NCI-H524 (cell line): ENCODE measurements at regions not wholly inside any gene's neighbourhood (a gene's known extent, or its start where the extent isn't known, plus 50 kb on each side); places are given as distances from the start of the nearest gene placed in this dataset.

Source experiments
- DNase-seq, 2 experiments: peaks; one replicate each; lab custom pipeline; 2025; lab: John Stamatoyannopoulos, UW

DNA sequence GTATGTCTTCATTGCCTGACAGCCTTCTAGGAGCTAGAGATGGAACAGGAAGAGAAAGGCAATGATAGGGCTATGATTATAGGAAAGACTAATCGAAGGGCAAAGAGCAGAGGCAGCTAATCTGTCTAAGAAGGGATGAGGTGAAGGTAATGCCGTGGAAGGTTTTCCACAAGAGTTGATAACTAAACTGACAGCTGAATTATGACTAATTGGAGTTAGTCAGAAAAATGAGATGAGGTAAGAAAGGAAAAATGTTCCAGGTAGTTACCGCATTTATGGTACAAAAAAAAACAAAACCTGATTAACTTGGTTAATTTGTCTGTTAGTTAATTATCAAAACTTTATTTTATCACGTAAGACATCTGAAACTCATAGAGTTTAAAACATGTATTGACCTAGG lies 260.3 kb downstream of the SLITRK6 start:
- DNase-seq = no peak

DNA sequence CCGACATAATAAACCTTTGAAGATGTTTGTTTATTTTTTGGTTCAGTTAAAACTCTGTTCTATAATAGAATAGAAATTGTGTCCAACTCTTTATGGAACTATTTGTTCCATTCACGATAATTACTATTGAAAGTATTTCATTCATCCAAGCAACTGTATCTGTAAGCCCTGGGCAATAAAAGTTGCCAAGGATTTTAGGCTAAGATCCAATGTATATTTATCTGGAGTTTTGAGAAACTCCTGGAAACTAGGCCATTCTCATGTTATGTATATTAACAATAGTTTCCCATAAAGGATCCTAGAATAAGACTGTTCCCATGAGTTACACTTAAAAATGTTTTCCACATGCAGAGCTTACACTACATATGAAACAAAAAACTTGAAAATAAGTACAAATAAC lies 261.6 kb downstream of the SLITRK6 start:
- no peak for DNase-seq

DNA sequence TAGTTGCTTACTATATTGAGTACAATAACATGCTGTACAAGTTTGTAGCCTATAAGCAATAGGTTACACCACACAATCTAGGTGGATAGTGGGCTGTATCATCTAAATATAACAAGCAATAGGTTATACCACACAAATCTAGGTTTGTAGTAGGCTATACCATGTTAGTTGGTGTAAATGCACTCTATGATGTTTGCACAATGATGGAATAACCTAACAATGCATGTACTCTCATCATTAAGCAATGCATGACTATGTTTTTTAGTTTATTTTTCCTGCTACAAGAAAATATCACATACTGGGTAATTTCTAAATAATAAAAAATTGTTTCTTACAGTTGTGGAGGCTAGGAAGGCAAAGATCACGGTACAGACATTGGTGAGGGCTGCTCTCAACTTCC lies 262.5 kb downstream of the SLITRK6 start:
- DNase-seq = no peak

DNA sequence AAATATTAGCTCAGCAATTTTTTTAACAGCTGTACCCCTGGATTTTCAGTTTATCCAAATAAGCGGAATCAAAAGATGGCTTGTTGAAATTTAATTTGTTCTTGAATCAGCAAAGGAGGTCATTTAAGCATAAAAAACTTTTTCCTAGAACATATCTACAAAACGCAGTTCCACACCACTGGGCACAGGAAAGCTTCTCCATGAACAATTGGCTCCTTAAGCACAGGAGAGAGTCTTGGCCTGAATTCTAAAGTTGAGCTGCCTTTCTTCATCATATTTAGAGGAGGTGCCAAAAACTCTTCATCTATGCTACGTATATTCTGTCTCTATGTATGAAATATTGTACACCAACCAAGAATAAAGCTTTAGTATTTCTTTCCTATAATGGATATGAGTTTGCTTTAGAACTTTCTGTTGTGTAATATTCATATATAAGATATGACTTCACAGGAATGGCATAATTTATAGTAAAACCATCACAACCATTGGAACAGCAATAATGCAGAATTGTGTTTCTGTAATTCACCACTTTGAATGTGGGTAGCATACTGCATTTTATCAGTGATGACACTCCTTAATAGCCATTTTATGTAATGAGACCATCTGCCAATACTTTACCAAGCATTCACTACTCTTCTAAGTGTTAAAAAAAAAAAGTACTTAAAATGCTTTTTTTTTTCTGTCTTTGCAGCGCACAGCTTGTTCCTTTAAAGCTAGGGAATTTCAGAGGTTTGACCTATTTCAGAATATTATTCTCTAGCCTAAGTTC lies 263.7 kb downstream of the SLITRK6 start:
- peak; percentile 36 to 75 for DNase-seq

DNA sequence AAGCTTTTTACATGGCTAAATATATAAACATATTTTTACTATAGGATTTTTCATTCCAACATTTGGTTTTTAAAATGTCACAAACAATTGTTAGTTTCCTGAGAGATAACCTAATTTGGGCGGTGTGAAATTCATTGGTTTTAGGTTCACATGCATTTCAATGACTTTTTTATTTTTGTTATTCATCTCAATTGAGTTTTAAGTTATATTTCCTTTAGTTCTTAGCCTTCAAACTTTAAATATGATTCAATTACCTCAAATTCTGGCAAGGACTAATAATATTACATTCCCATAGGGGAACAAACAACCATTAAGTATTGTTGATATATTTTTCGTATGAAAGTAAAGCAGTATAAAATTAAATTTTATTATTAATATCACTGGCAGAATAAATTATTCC lies 265.3 kb downstream of the SLITRK6 start:
- no peak for DNase-seq

DNA sequence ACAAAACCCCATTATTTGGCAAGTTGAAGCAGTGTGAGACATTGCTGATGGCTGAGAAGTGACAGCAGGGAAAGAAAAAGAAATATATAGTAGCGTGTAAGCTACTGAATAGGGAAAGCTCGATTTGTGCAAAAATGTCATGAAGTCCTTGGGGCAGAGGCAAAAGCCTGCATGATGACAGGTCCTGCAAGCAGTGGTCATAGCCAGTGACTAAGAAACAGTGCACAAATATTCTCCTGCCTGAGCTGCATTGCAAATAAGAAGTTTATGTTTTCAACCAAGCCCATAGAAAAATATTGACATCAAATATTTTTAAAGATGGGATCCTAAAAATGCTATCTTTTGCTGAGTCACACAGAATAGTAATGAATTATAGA lies 270.0 kb downstream of the SLITRK6 start:
- no peak for DNase-seq

DNA sequence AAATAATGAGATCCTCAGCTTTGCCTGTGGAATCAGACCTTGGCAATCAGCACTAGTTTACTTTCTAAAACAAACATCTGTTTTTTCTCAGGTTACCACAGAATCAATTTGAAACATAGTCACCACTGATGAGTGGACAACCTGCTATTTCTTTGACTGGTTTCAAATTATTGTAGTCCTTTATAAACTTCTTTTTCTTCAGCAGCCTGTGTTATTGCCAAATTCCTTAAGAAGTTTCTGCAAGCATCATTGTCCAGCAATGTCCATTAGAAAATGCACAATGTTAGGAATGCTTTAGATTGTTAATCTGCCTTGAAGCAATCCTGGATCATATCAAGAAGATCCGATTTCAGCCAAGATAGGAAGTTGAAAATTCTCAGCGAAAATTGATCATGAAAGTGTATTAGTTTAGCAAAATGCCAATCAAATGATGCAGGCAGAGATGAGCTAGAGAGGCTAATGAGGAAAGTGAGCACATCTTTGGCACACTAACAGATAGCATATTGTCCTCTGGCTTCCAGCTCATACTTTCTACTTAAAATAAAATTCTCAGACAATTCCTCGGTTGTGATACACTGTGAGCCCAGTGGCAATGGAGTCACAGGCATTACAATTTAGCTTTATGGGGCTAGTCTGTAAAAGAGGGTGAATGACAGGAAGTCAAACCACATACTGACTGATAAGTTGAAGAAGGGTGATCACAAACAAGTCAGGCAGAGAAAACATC lies 270.6 kb downstream of the SLITRK6 start:
- no peak for DNase-seq

DNA sequence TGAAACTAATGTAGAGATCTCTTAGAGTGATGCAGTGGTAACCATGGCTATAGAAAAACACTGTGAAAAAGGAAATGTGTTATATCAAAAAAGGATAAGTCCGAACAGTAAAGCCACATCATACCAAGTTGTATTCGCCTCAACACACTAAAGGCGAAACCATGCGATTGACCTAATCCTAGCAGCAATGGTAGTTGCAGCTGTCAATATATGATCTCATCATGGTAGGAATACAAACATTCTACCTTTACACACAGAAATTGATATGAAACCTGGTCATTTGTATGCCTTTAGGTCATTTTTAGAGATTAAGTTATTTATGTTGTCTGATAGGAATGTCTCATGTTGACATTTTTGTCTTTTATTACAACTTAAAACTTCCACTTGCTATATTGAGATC lies 271.9 kb downstream of the SLITRK6 start:
- no peak for DNase-seq

DNA sequence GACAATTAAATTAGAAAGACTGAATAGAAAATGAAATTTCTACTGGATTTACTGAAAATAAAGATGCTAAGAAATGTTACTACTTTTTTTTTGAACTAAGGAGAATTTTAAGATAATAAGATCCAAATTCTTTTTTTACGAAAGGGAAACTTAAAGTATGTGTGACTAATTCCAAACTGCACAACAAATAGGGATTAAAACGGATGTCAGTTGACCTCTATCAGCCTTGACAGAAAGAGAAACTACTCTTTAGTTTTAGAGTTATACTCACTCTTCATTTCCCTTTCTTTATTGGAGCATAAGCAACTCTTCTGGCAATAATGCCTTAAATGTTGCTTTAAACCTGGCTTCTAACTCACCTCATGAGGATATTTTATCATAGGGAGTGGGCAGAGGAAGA lies 273.8 kb downstream of the SLITRK6 start:
- no peak for DNase-seq

DNA sequence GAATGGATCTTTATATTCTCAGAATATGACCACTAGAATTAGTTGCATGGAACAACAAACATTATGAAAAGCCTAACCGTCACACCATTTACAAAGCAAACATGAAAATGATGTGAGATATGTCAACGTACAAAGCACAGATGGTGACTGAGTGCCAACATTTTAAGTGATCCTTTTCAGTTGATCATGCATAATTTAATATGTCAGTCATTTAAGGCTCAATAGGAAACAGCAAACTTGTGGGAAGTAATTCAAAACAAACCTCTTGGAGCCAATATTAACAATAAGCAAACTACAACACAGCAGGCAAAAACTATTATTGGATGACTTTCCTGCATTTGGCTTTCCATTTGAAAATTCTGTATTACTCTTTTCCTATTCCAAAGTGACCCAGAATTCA lies 277.6 kb downstream of the SLITRK6 start:
- peak in 1 of 2 experiments; percentile 43 for DNase-seq

DNA sequence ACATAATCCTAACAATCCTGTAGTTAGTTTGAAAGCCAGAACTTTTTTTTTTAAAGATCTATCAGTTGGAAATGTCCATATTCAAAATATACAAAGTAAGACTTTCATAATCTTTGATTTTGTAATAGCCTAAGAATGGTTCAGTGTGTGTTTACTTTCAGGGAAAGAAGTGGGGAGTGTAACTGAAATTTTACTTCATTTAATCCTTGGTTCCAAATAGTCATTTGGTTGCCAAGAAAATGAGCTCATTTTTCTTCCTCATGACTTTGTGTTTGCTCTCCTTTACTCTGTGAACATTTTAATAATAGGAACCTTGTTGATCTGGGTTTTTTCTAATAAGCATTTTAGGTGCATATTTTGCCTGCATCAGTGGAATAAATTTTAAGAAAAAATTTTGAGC lies 278.8 kb downstream of the SLITRK6 start:
- no peak for DNase-seq

DNA sequence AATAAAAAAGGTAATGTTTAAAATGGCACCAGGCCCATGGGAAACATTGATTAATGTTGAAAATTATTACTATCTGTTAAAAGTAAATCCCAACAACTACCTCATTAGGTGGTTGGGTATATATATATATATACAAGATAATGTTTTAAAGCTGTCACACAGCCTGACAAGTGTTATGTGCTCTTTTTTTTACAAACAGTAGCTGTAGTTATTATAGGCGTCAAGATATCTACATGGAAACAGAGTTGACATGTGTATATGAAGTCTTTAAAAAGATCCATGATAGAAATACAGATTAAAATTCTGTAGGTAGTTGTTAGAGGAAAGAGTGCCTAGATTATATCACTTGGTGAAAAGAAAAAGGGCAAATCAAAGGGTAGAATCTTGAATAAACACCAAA lies 279.9 kb downstream of the SLITRK6 start:
- DNase-seq = no peak

DNA sequence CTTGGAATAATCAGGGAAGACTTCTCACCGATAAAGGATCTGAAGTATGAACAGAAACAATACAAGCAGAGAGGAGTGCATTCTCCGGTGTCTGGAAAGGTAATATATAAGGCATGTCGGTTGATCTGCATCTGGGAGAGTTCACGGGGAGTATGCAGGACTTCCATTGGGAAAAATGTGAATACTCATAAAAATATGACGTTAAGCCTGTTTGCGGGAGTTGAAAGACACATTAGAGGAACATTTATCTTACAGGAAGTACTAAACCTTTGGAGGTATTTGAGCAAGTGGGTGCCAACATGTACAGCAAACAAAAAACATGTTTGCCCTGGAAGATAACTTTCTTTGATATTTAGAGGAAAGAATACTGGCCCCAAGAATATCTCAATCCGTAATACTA lies 286.8 kb downstream of the SLITRK6 start:
- no peak for DNase-seq

DNA sequence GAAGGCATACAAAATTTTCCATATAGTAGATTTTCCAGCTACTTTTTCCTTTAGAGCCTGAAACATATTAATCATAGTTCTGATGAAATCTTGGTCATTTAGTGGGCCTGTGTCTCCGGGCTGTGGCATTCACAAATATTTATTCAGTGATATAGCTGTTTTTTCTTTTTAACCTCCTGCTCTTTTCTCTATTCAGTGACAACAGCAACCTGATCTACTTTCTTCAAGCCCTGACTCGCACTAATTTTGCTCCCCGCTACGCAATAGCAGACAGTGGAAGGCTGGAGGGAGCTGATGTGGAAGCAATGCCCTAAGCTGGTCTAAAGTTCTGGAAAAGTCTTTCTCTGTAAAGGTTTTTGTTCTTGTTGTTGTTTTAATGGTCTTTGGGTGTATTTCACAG lies 289.7 kb downstream of the SLITRK6 start:
- no peak for DNase-seq

DNA sequence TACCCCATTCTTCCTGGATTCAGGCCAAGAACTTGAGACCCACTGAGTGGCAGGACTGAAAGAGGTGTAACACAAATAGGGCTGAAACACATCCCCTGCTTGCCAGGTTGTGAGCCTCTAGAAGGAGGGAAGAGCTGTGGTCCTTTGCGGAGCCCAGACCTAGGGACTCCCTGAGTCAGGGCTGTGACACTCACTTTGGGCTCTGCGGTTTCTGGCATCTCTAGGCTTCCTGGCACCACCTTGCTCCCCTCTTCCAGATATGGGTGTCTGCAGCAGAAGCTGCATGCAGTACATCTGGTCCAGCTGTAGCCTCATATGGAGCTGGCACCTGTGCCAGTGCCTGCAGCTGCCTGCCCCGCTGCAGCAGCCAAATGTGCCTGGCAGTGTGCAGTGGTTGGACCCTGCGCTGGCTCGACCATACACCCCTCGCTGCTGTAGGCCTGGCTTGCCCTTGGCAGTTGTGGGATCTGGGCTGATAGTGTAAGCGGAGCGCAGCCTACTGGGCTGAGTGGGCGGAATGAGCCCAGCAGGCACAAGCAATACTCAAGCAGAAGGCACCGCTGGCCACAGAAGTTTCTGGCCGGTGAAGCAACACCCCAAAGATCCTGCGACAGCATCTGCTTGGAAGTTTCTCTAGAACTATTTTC lies 290.4 kb downstream of the SLITRK6 start:
- DNase-seq = no peak

DNA sequence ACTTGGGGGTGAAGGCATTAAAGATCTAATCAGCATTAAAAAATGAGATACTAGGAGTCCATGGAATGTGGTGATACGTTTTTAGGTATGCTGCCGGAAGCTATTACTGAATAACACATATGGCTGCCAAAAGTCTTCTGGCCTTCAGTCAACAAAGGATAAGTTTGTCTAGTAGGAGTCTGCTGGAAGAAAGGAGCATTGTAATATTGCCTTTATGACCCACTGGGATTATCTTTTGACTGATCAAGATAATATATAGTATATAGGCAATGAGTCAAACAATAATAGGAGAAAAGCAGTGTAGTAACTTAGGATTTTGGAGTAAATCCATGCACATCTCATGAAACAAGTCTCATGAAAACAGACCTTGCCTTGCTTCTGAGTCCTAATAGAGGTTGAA lies 295.4 kb downstream of the SLITRK6 start:
- no peak for DNase-seq

DNA sequence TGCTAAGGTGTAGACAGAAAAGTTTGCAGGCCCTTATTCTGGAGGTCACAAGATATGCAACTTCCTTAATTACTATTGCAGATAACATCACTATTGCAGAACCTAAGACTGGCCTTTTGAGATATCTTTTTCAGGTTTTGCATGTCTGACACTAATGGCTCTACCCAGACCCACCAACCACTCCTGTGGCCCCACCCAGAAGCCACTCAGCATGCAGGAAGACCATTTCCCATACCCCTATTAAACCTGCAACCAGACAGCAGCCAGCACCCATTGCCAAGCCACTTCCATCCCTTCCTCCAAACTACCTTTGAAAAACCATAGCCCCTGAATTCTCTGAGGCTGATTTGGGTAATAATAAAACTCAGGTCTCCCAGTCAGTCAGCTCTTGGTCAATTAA lies 297.6 kb downstream of the SLITRK6 start:
- DNase-seq = no peak

DNA sequence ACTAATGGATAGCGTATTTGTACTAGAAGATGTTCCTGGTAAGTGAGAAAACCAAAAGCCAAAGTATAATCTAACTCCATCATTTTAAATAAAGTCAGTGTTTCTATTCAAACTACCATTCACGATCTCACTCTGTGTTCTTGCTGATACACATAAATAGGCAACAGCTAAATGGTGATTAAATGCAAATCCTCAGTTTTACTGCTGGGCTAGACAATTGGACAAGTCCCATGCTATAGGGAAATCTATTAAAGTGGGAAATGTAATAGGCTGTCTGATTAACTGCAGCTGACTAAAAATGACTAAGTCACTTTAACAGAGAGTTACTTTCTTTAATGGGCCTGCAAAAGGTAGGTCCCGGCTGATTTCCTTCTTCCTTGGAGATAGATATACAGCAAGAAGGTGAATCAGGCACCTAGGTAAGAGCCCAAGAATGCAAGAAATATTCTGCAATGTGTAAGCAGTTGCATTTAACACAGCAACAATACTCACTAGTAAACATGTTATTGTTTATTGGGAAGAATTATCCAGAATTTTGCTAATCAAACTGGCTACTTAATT lies 298.4 kb downstream of the SLITRK6 start:
- DNase-seq = no peak

DNA sequence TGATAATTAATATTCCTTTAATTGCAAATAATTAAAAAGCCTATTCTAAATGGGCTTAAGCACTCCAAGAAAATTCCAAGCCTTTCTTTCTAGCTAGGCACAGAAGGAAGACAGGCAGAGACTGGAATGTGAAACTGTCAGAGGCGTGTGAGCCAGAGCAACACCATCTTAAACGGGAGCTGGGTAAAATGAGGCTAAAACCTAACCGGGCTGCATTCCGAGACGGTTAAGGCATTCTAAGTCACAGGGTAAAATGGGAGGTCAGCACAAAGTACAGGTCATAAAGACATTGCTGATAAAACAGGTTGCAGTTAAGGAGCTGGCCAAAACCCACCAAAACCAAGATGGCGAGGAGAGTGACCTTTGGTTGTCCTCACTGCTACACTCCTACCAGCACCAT lies 300.4 kb downstream of the SLITRK6 start:
- no peak for DNase-seq

DNA sequence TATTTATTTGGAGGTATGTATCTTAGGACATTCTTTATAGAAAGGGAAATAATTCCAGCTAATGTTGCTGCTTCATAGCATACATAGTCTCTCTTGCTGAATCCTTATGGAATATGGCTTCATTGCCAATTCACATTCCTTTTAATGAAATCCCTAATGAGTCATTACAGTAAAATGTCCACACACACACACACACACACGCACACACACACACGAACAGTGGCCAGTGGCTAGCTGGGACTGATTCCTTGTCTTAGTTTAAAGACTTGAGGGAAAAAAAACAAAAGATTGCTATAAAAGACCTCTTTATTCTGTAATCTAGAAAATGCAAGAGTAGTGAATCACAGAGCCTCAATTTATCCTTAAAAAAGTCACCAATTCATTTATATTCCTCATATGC lies 301.6 kb downstream of the SLITRK6 start:
- no peak for DNase-seq

DNA sequence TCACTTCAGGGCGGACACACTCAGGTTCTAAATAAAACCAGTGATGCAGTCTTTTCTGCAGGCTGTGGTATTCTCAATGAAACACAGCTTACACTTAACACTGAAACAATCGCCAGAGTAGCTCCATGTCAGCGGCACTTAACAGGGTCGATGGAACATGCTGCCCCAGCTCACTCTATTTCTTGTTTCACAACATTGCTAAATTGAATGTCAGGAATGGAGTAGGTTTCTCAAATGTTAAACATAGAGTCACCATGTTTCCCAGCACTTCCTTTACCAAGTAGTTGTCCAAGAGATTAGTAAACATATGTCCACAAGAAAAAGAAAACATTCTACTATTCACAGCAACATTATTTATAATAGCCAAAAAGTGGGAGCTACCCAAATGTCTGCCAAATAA lies 306.9 kb downstream of the SLITRK6 start:
- no peak for DNase-seq

DNA sequence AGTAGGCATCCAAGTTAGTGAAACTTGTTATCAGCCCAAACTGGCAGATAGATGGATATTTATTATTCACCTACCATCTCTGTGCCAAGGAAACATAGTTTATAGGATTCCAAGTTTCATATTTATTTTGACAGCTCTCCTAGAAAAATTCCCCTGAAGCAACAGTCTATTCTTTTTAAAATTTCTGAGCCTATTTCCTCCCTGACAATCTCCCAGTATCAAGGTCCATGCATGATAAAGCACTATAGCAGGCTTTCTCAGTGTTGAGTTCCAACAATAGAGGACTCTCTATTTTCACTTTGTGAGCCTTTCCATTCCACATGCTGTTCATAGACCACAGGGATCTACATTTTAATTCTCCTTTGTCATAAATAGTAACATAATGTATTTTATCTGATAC lies 312.6 kb downstream of the SLITRK6 start:
- DNase-seq = no peak

DNA sequence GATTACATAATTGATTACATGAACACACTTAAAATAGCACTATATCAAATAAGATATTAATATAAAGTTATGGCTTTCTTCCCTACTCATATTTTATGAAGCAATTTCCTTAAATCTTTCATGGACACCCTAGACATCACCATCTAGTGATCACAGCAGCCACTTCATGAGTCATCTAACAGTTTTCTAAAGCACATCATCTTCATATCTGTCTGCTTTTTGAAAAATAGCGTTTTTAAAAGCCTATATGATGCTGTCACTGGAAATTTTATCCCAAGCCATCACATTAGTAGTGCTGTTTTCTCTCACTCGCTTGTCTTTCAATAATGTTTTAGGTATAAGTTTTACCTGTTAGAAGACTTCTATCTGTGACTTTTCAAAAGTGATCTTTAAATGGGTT lies 326.1 kb downstream of the SLITRK6 start:
- DNase-seq = no peak
